Body of pancreas (tissue), 4 donors: ENCODE measurements at regions not wholly inside any gene's neighbourhood (a gene's known extent, or its start where the extent isn't known, plus 50 kb on each side); places are given as distances from the start of the nearest gene placed in this dataset.

Experiments
- ATAC-seq: fragments of 150-250 bp; one replicate; pipeline ENCODE4 v1.9.1; 2016
- DNase-seq, 4 donors: peaks; one replicate each; pipeline ENCODE4 v3.0.0-alpha.2; 2019
- H3K27ac ChIP-seq, 4 donors: fragments of 200-600 bp; sonication (generic); 1 replicate in 3 of 4; 2 replicates in 1 of 4; pipeline versions ENCODE4 v1.5.1 to v1.6.1; 2016 to 2019; ENCODE audit warnings: mild to moderate bottlenecking in 1 of 4, mixed read lengths in 1 of 4, moderate library complexity in 1 of 4
- H3K27me3 ChIP-seq, 2 donors: fragments of 200-600 bp; sonication (generic); one replicate each; pipeline ENCODE4 v1.6.0; 2016; ENCODE audit warnings: mild to moderate bottlenecking in 1 of 2
- H3K36me3 ChIP-seq, 2 donors: fragments of 200-600 bp; sonication (generic); replicated peaks in 1 of 2; 2 replicates each; pipeline ENCODE4 v1.5.1; 2016; ENCODE audit warnings: low read depth in 2 of 2; ENCODE audit not compliant: insufficient read depth in 1 of 2
- H3K4me1 ChIP-seq: fragments of 200-600 bp; sonication (generic); one replicate; pipeline ENCODE4 v1.6.0; 2016
- H3K4me3 ChIP-seq, 2 donors: fragments of 200-600 bp; sonication (generic); 1 replicate in 1 of 2; 2 replicates in 1 of 2; pipeline ENCODE4 v1.5.1; 2016 to 2019
- H3K9me3 ChIP-seq, 3 donors: fragments of 200-600 bp; sonication (generic); 1 replicate in 2 of 3; 2 replicates in 1 of 3; pipeline ENCODE4 v1.5.1; 2016
- CTCF ChIP-seq, 7 experiments: fragments of 450-650 bp in 4 of 7; fragments of 200-600 bp in 3 of 7; sonication (generic) in 3 of 7; IDR thresholded peaks; one replicate each; pipeline ENCODE4 v1.5.1; 2016 to 2019; ENCODE audit warnings: antibody characterized with exemption in 7 of 7
- POLR2A ChIP-seq, 3 donors: fragments of 450-650 bp; IDR thresholded peaks; one replicate each; pipeline ENCODE4 v1.6.1; 2016; ENCODE audit warnings: antibody characterized with exemption in 3 of 3, mild to moderate bottlenecking in 2 of 3
- WGBS, 2 donors: methylation state at CpG; one replicate each; pipeline ENCODE4 v1.1.5; 2017; 5-methylcytosine and 5-hydroxymethylcytosine counted together
- intact Hi-C: fragments of 100-400 bp; cut with DNase I; formaldehyde crosslinking; loops from one replicate; pipeline ENCODE4 v1.15.1; 2023

- Histone ChIP-seq H3K36me3 (no peaks in the 10 kb centered on the region), H3K27me3 (no peaks in the 10 kb centered on the region), H3K4me3 (no peak overlapping the region), H3K27ac (no peak overlapping the region), H3K9me3 (no peaks in the 10 kb centered on the region), H3K4me1 (no peaks in the 10 kb centered on the region)
- ATAC-seq (no peak), DNase-seq (no peak)
- intact Hi-C loops = no loop called here
- TF ChIP-seq CTCF (IDR thresholded peaks at IDR 0.05) (no peak), POLR2A (IDR thresholded peaks at IDR 0.05) (no peak)
- WGBS, 2 donors = 62 to 77% methylated on average over 2 of the region's 2 CpGs
These were observed 202.8 kb upstream of the SMIM30 start for GRCh38 chr7:113321201-113321600.

GRCh38 chr7:113320419-113320818, 202.1 kb upstream of the SMIM30 start:
- H3K9me3 ChIP-seq = no peaks in the 10 kb centered on the region
- DNase-seq (no peak), ATAC-seq (no peak)
- H3K4me1 ChIP-seq = no peaks in the 10 kb centered on the region
- no peak for TF ChIP-seq POLR2A (IDR thresholded peaks at IDR 0.05)
- TF ChIP-seq CTCF (IDR thresholded peaks at IDR 0.05) = no peak
- H3K27me3 ChIP-seq = no peaks in the 10 kb centered on the region
- H3K36me3 ChIP-seq = no peaks in the 10 kb centered on the region
- 84 to 89% methylated on average over 4 of the region's 4 CpGs for WGBS, 2 donors
- no peak overlapping the region for H3K4me3 ChIP-seq
- H3K27ac ChIP-seq = no peak overlapping the region
- intact Hi-C loops = no loop called here

DNA sequence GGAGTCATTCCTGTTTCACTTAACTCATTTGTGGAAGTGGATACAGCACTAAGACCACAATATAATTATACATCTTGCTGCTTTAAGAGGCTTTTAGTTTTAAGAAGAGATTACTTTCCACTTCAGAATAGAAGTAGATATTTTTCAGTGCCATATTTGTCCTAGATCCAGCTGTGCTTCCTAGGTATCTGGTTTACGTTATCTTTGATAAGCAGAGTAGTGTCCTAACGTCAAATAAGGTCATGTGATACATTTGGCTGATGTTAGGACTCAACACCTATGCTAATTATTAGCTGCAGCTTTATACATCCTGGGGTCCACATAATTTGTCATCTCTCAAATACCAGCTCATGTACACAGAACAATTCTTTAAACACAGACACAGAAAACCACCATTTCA, 196.2 kb upstream of the SMIM30 start:
- intact Hi-C loops = no loop called here
- no peaks in the 10 kb centered on the region for H3K27me3 ChIP-seq
- H3K36me3 ChIP-seq = no peaks in the 10 kb centered on the region
- TF ChIP-seq POLR2A (IDR thresholded peaks at IDR 0.05) (no peak), CTCF (IDR thresholded peaks at IDR 0.05) (no peak)
- no peaks in the 10 kb centered on the region for H3K9me3 ChIP-seq
- no peak overlapping the region for H3K27ac ChIP-seq
- ATAC-seq = no peak
- WGBS, 2 donors = 5 to 6% methylated on average over 2 of the region's 2 CpGs
- DNase-seq = no peak
- H3K4me3 ChIP-seq = no peak overlapping the region
- H3K4me1 ChIP-seq = no peaks in the 10 kb centered on the region

DNA sequence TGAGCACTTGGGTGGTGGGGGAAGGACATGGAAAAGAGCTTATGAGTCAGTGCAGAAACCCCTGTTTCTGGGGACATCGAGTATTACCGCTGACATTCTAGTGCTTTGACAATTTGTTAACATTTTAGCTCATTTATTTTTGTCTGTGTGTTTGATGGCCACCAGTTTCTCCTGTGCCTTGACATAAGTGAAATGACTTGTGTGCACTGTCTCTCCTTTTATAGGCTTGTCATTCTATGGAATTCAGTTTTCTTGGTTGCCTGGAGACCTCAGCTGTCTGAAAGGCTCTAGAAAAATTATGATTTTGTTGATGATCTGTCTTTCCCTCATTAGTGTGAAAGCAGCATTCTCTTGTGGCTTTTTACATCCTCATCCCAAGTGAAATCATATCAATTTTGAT, 190.0 kb upstream of the SMIM30 start:
- 93 to 95% methylated on average over 2 of the region's 2 CpGs for WGBS, 2 donors
- H3K4me3 ChIP-seq = no peak overlapping the region
- no peaks in the 10 kb centered on the region for H3K27me3 ChIP-seq
- DNase-seq = no peak
- intact Hi-C loops = no loop called here
- no peak overlapping the region for H3K27ac ChIP-seq
- no peak for ATAC-seq
- H3K9me3 ChIP-seq = no peaks in the 10 kb centered on the region
- no peaks in the 10 kb centered on the region for H3K36me3 ChIP-seq
- TF ChIP-seq POLR2A (IDR thresholded peaks at IDR 0.05) (no peak), CTCF (IDR thresholded peaks at IDR 0.05) (no peak)
- no peaks in the 10 kb centered on the region for H3K4me1 ChIP-seq

- Histone ChIP-seq H3K4me1 (no peaks in the 10 kb centered on the region), H3K4me3 (no peak overlapping the region), H3K9me3 (no peaks in the 10 kb centered on the region), H3K27ac (no peak overlapping the region), H3K27me3 (no peaks in the 10 kb centered on the region), H3K36me3 (no peaks in the 10 kb centered on the region)
- TF ChIP-seq CTCF (IDR thresholded peaks at IDR 0.05) = no peak
- no peak for TF ChIP-seq POLR2A (IDR thresholded peaks at IDR 0.05)
- ATAC-seq = no peak
- intact Hi-C loops = no loop called here
- 33 to 71% methylated on average over 2 of the region's 2 CpGs for WGBS, 2 donors
- no peak for DNase-seq
These were observed 188.8 kb upstream of the SMIM30 start for GRCh38 chr7:113307147-113307546.
